Activated naive CD8-positive, alpha-beta T cell treated with anti-CD3 and anti-CD28 coated beads, Interleukin-2, amount 10 ng/mL, durations not matched to agents 7 days and 5 days (primary cell): ENCODE measurements at regions not wholly inside any gene's neighbourhood (a gene's known extent, or its start where the extent isn't known, plus 50 kb on each side); places are given as distances from the start of the nearest gene placed in this dataset.

Experiments
- ATAC-seq: fragments of 150-1000 bp; cut with Tn5 transposase; one replicate; pipeline ENCODE4 v1.10.0; 2021; ENCODE audit warnings: low read depth, moderate library complexity
- POLR2A ChIA-PET: fragments of 350-600 bp; sonication (Branson Sonifier 250); formaldehyde crosslinking; loops from one replicate; lab custom pipeline; 2021; ENCODE audit warnings: antibody characterized with exemption; lab: Charles Lee
- DNase-seq: peaks from one replicate; pipeline ENCODE4 v3.0.0; 2021
- H3K27ac Mint-ChIP-seq: one replicate; pipeline ENCODE4 v1.8.0; 2022; ENCODE audit warnings: mild to moderate bottlenecking, mixed read lengths
- H3K27me3 Mint-ChIP-seq: one replicate; pipeline ENCODE4 v1.8.0; 2022; ENCODE audit warnings: mild to moderate bottlenecking, moderate library complexity, mixed read lengths
- H3K36me3 Mint-ChIP-seq: one replicate; pipeline ENCODE4 v1.8.0; 2021; ENCODE audit warnings: mild to moderate bottlenecking, mixed read lengths
- H3K4me1 Mint-ChIP-seq: one replicate; pipeline ENCODE4 v1.8.0; 2021; ENCODE audit warnings: mixed read lengths
- H3K4me3 Mint-ChIP-seq: one replicate; pipeline ENCODE4 v1.8.0; 2022; ENCODE audit warnings: mild to moderate bottlenecking, moderate library complexity, mixed read lengths
- H3K9me3 Mint-ChIP-seq: one replicate; pipeline ENCODE4 v1.8.0; 2021; ENCODE audit warnings: mixed read lengths

DNA sequence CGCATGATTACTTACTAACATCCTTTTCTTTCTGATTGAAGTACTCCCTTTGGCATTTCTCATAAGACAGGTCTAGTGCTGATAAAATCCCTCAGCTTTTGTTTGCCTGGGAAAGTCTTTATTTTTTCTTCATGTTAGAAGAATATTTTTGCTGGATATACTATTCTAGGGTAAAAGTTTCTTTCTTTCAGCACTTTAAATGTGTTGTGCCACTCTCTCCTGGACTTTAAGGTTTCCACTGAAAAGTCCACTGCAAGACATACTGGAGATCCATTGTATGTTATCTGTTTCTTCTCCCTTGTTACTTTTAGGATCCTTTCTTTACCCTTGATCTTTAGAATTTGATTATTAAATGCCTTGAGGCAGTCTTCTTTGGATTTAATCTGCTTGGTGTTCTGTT is 796.7 kb downstream of the UQCRFS1 start:
- Mint-ChIP-seq H3K4me1 (no peaks in the 10 kb centered on the region), H3K36me3 (no peaks in the 10 kb centered on the region), H3K9me3 (no peaks in the 10 kb centered on the region), H3K27me3 (no peaks in the 10 kb centered on the region), H3K4me3 (no peak overlapping the region), H3K27ac (no peak overlapping the region)
- ATAC-seq (no peak), DNase-seq (no peak)
- POLR2A ChIA-PET, result no interaction called here

DNA sequence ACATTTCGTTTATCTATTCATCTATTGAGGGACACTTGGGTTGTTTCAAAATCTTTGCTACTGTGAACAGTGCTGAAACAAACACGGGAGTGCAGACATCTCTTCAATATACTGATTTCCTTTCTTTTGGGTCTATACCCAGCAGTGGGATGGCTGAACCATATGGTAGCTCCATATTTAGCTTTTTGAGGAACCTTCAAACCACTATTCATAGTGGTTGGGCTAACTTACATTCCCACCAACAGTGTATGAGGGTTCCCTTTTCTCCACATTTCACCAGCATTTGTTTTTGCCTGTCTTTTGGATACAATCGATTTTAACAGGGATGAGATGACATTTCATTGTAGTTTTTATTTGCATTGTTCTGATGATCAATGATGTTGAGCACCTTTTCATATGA is 798.2 kb downstream of the UQCRFS1 start:
- H3K4me1 Mint-ChIP-seq, result no peaks in the 10 kb centered on the region
- H3K9me3 Mint-ChIP-seq, result no peaks in the 10 kb centered on the region
- no peaks in the 10 kb centered on the region for H3K27me3 Mint-ChIP-seq
- ATAC-seq, result no peak
- POLR2A ChIA-PET, result no interaction called here
- no peak for DNase-seq
- no peak overlapping the region for H3K27ac Mint-ChIP-seq
- H3K4me3 Mint-ChIP-seq, result no peak overlapping the region
- H3K36me3 Mint-ChIP-seq, result no peaks in the 10 kb centered on the region

DNA sequence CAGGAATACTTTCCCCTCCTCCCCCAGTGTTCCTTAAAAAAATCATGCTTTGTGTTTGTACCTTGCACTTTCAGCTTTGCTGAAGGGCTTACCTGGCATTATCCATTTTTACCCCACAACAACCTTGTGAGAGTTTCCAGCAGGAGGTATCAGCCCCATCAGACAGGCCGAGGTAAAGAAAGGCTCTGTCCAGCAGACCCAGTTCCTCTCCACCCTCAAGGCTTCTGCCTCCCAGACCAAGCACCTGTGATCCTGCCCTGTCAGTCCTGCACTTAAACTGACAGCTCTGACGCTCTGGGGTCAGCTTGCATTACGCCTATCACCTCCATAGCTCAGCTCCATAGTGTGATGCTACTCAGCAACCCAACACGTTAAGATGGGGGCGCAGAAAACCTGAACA is 803.1 kb downstream of the UQCRFS1 start:
- Mint-ChIP-seq H3K4me3 (no peak overlapping the region), H3K4me1 (no peaks in the 10 kb centered on the region), H3K27me3 (peaks cover 3% of the 10 kb centered on the region), H3K36me3 (no peaks in the 10 kb centered on the region), H3K9me3 (no peaks in the 10 kb centered on the region), H3K27ac (no peak overlapping the region)
- DNase-seq (no peak), ATAC-seq (no peak)
- POLR2A ChIA-PET, result no interaction called here

DNA sequence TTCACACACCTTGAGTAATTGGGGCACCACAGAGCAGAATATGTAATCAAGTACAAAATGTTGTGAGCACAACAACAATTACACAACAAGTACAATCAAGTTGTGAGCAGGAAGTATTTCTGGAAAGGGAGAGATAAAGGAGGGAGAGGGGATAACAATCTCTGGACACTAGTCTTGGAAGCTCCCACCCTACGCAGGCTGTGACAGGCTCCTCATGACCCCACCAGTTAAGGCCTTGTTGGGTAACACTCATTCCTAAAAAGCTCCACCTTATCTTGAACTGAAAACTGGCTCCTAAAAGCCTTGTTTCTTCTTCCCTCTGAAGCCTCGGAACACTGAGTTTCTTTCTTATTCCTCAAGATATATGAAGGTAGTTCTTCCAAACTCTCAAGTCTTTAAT is 806.0 kb downstream of the UQCRFS1 start:
- H3K27ac Mint-ChIP-seq, result no peak overlapping the region
- peaks cover 3% of the 10 kb centered on the region for H3K27me3 Mint-ChIP-seq
- H3K36me3 Mint-ChIP-seq, result no peaks in the 10 kb centered on the region
- H3K4me1 Mint-ChIP-seq, result no peaks in the 10 kb centered on the region
- H3K9me3 Mint-ChIP-seq, result no peaks in the 10 kb centered on the region
- DNase-seq, result no peak
- H3K4me3 Mint-ChIP-seq, result no peak overlapping the region
- POLR2A ChIA-PET, result no interaction called here
- ATAC-seq, result no peak

DNA sequence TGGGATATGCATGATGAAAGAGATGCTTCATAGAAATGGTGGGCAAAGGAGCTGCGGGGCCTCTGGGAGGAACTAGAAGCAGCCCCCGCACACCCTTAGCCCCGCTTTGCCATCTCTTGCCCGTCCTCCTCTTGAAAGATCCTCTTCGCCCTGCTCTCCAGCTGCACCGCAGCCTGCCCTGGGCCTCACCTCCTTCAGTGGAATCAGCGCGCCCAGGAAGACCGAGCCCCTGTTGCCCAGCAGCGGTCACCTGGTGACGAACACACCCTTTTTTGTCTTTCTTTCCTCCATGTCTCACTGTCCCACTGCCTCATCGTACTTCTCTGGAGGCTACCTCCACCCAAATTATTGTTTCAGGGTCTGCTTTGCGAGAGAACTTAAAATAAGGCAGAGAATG is 807.6 kb downstream of the UQCRFS1 start:
- ATAC-seq, result no peak
- Mint-ChIP-seq H3K9me3 (no peaks in the 10 kb centered on the region), H3K4me3 (no peak overlapping the region), H3K36me3 (no peaks in the 10 kb centered on the region), H3K27me3 (peaks cover 3% of the 10 kb centered on the region), H3K4me1 (no peaks in the 10 kb centered on the region), H3K27ac (no peak overlapping the region)
- DNase-seq, result no peak
- POLR2A ChIA-PET, result no interaction called here

DNA sequence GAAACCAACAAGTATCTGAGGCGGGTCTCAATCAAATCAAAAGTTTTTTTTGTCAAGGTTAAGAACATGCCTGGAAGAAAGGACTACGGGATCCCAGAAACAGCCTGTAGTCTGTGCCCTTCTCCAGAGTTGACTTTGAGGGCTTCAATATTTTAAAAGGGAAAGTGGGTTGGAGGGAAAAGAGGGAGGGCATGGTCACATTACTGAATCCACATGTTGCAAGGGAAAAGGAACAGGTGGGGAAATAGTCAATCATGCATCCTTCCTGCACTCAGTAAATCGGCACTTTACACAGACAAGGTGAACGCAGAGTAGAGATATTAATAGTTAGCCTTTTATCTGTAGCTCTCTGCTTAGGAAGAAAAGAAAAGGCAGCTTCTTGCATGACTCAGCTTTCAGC is 808.5 kb downstream of the UQCRFS1 start:
- no peaks in the 10 kb centered on the region for H3K4me1 Mint-ChIP-seq
- H3K27ac Mint-ChIP-seq, result no peak overlapping the region
- no peak for ATAC-seq
- no peaks in the 10 kb centered on the region for H3K36me3 Mint-ChIP-seq
- H3K4me3 Mint-ChIP-seq, result no peak overlapping the region
- H3K9me3 Mint-ChIP-seq, result peaks cover 3% of the 10 kb centered on the region
- DNase-seq, result no peak
- peaks cover 3% of the 10 kb centered on the region for H3K27me3 Mint-ChIP-seq
- POLR2A ChIA-PET, result no interaction called here

DNA sequence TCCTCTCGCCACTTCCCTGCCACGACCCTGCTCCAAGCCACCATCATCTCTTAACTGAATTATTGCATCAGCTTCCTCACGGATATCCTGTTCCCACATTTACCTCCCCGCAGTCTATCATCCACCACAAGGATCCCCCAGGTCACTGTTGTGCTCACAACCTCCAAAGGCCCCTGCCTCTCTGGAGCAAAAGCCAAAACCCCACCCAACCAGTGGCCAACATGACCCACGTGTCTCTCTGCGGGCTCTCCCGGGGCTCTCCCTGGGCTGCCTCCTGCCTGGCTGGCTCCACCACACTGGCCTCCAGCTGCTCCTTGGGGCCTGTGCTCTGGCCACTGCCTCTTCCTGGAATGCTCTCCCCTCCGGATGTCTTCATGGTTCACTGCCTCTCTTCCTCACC is 809.3 kb downstream of the UQCRFS1 start:
- no peak overlapping the region for H3K4me3 Mint-ChIP-seq
- no peaks in the 10 kb centered on the region for H3K4me1 Mint-ChIP-seq
- peaks cover 3% of the 10 kb centered on the region for H3K27me3 Mint-ChIP-seq
- no peak for DNase-seq
- no peak for ATAC-seq
- peaks cover 5% of the 10 kb centered on the region for H3K9me3 Mint-ChIP-seq
- peak overlapping the region; percentile 24 for H3K27ac Mint-ChIP-seq
- H3K36me3 Mint-ChIP-seq, result no peaks in the 10 kb centered on the region
- POLR2A ChIA-PET, result no interaction called here

DNA sequence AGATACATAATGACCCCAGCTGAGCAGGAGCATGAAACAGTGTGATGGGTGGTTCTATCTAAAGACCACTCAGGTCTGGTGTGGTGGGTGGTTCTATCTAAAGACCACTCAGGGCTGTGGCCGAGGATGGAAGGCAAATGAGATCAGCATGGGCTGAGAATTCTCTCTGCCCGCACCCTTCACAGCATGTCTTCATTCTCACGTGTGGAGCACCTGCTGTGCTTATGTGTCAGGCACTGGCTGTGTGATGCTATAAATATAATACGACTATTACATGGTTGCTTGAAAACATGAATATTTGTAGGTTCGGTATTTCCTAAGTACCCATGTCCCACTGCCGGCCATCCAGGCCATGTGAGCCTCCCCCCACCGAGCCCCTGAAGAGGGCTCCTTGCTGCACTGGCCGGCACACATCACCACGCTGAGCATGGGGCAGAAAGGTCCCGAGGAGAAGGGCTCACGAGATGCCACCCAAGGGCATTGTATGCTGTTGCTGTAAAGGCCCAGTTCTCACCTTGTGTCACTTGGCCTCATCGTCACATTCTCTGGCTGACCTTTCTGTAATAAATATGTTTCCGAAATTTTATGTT is 810.2 kb downstream of the UQCRFS1 start:
- Mint-ChIP-seq H3K4me3 (no peak overlapping the region), H3K4me1 (no peaks in the 10 kb centered on the region), H3K9me3 (peaks cover 5% of the 10 kb centered on the region), H3K36me3 (no peaks in the 10 kb centered on the region), H3K27ac (no peak overlapping the region), H3K27me3 (peaks cover 3% of the 10 kb centered on the region)
- no peak for ATAC-seq
- POLR2A ChIA-PET, result no interaction called here
- no peak for DNase-seq

DNA sequence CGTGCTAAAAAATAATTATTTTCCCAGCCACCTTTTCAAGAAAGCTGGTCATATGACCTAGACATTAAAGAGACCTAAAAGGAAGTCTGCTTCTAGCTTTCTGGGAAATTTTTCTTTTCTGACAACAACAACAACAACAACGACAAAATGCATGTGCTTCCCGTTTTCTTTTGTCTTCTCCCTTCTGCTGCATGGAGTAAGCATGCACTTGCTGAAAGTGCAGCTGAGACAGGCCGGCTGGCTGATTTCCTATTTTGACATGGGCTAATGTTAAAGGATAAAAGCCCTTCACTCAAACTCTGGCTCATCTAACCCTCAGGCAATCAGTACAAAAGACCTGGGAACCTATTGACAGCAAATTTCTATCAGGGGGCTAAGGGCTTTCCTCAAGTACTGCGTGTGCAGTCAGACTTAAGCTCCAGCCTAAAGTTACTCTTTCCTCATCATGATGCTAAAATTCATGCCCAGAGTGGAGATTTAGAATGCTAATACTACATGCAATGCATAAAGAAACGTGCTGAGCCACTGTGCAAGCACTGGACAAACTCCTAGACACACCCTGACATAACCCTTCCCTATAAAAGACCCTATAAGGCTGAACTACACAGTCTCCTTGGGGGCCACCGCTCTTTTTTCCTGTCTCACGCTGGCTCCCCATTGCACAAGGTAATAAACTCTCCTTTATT is 811.1 kb downstream of the UQCRFS1 start:
- H3K36me3 Mint-ChIP-seq, result no peaks in the 10 kb centered on the region
- DNase-seq (no peak), ATAC-seq (no peak)
- peaks cover 3% of the 10 kb centered on the region for H3K27me3 Mint-ChIP-seq
- no peaks in the 10 kb centered on the region for H3K4me1 Mint-ChIP-seq
- H3K9me3 Mint-ChIP-seq, result peaks cover 6% of the 10 kb centered on the region
- POLR2A ChIA-PET, result no interaction called here
- no peak overlapping the region for H3K27ac Mint-ChIP-seq
- H3K4me3 Mint-ChIP-seq, result no peak overlapping the region

DNA sequence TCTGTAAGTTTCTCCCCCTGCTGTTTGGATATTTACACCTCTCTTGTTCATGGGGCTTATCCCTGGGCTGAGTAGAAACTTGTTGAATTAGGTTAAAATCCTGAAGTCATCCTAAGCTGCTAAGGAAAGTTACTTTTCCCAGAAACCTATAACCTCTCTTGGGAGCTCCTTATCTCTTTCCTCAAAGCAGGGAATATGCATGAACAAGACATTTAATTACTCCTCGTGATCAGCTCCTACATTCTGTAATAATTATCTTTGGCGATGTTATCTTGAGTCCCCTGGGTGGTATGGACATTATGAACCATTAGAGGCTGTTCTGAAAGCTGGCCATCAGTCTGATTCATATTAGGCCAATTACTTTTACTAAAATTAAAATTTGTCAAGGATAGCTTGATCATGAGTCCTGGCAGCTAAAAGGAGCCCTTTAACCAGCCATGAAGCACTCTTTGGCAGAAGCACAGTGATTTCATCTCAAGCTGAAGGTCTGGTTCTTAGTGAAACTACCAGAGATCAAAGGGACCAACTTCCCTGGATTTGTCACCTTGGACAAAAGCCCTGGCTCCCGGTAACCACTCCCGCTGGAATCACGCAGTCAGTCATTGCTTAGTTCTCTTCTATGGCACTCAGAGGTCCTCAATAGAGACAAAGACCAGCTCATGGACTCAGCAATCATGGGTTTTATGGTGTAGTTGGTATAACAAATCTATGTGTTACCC is 811.8 kb downstream of the UQCRFS1 start:
- no peak for ATAC-seq
- Mint-ChIP-seq H3K27me3 (peaks cover 3% of the 10 kb centered on the region), H3K9me3 (peaks cover 6% of the 10 kb centered on the region), H3K4me1 (no peaks in the 10 kb centered on the region), H3K36me3 (no peaks in the 10 kb centered on the region), H3K27ac (no peak overlapping the region), H3K4me3 (no peak overlapping the region)
- DNase-seq, result no peak
- POLR2A ChIA-PET, result no interaction called here

DNA sequence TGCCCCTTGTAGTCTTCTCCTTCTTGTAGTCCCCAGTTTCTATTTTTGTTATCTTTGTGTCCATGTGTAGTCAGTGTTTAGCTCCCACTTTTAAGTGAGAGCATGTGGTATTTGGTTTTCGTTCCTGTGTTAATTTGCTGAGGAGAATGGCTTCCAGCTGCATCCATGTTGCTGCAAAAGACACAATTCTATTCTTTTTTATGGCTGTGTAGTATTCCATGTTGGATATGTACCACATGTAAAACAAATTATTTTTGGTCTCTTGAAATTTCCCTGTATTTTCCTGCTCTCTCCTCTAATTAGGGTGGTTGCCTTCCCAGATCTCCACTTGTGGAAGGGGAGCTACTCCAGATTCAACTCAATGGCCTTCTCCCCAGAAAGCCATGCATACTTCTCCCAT is 813.8 kb downstream of the UQCRFS1 start:
- DNase-seq (no peak), ATAC-seq (no peak)
- Mint-ChIP-seq H3K4me1 (no peaks in the 10 kb centered on the region), H3K27ac (no peak overlapping the region), H3K9me3 (peaks cover 6% of the 10 kb centered on the region), H3K36me3 (no peaks in the 10 kb centered on the region), H3K27me3 (no peaks in the 10 kb centered on the region), H3K4me3 (no peak overlapping the region)
- POLR2A ChIA-PET, result no interaction called here

DNA sequence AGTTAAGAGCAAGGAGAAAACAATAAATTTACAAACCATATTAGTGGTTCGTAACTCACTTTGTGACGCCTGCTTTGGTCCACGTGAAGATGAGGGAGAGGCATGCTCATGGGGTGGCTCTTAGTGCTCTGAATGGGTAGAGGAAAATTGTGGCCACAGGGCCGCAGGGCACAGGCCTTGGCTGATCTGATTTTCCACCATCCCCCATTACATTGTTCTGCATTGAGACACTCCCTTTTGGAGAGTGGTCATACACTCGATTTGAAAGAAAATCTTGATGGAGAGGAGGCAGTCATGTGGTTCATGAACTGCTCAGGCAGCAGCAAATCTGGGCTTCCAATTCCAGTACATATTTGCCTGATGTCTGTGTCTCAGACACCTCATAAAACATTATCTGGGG is 815.2 kb downstream of the UQCRFS1 start:
- Mint-ChIP-seq H3K27me3 (no peaks in the 10 kb centered on the region), H3K27ac (no peak overlapping the region), H3K36me3 (no peaks in the 10 kb centered on the region), H3K4me1 (no peaks in the 10 kb centered on the region), H3K4me3 (no peak overlapping the region), H3K9me3 (peaks cover 6% of the 10 kb centered on the region)
- POLR2A ChIA-PET, result no interaction called here
- DNase-seq (no peak), ATAC-seq (no peak)

DNA sequence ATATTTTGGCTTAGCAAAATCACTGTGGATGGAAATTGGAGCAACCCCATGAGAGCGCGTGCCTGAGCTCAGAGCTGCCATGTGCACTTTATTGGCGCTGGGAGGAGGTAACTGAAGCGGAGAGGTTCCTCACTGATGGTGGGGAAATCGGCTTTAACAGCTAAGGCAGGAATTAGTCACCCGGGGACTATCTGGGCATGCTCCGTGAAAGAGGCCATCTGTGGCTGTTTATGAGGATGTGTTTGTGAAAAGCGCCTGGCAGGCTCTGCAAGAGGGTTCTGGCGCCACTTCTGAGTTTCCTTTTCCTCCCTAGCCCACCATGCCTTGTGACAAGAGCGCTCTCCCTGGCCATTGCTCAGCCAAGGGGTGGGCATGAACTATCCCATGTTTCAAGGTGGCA is 815.6 kb downstream of the UQCRFS1 start:
- peaks cover 6% of the 10 kb centered on the region for H3K9me3 Mint-ChIP-seq
- ATAC-seq, result no peak

DNA sequence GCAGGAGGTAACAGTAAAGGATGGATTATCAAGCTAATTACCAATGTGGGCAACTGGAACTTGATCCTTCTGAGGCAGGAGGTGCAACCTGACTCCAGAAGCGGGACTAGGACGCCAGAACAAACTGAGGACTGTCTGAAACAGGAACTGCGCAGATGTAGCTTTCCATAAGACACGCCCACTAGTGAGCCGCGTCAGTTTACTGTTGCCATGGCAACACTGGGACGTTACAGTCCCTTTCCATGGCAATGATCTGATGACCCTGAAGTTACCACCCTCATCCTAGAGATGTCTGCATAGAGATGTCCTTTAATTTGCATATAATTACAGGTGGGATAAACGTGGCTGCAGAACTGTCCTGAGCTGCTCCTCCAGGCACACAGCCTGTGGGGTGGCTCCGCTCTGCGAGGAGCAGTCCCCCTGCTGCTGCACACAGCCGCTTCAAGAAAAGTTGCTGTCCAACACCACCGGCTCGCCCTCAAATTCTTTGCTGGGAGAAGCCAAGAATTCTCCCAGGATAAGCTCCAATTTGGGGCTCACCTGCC is 816.6 kb downstream of the UQCRFS1 start:
- no peaks in the 10 kb centered on the region for H3K4me1 Mint-ChIP-seq
- POLR2A ChIA-PET, result no interaction called here
- no peak overlapping the region for H3K4me3 Mint-ChIP-seq
- ATAC-seq (no peak), DNase-seq (no peak)
- H3K9me3 Mint-ChIP-seq, result peaks cover 6% of the 10 kb centered on the region
- no peaks in the 10 kb centered on the region for H3K27me3 Mint-ChIP-seq
- no peaks in the 10 kb centered on the region for H3K36me3 Mint-ChIP-seq
- H3K27ac Mint-ChIP-seq, result no peak overlapping the region

More for the DNA sequence above, 815.6 kb downstream of the UQCRFS1 start:
- Mint-ChIP-seq H3K36me3 (no peaks in the 10 kb centered on the region), H3K27ac (no peak overlapping the region), H3K4me1 (no peaks in the 10 kb centered on the region), H3K4me3 (no peak overlapping the region), H3K27me3 (no peaks in the 10 kb centered on the region)
- DNase-seq, result no peak
- POLR2A ChIA-PET, result no interaction called here
